Neural cell (in vitro differentiated cells): ENCODE measurements at regions not wholly inside any gene's neighbourhood (a gene's known extent, or its start where the extent isn't known, plus 50 kb on each side); places are given as distances from the start of the nearest gene placed in this dataset.
"Not testable (repeated sequence)": the region's sequence is repeated elsewhere in the genome, so short reads cannot be mapped to it uniquely, and the experiment has no call there.

Experiments used
- H2AFZ ChIP-seq: fragments of 200-600, 300-800 bp; sonication (generic), shearing (Covaris generic); 2 replicates; pipeline ENCODE4 v1.6.0; 2014; ENCODE audit warnings: low read depth, mild to moderate bottlenecking, antibody characterized with exemption, low read length, moderate library complexity
- H3F3A ChIP-seq: fragments of 200-600 bp; shearing (Covaris generic); 2 replicates; pipeline ENCODE4 v1.6.1; 2016; ENCODE audit warnings: mild to moderate bottlenecking, moderate library complexity, mixed read lengths, antibody characterized with exemption, low read length; ENCODE audit not compliant: insufficient read depth, poor library complexity, severe bottlenecking
- H3K27ac ChIP-seq: fragments of 200-600, 300-800 bp; sonication (generic), shearing (Covaris generic); 2 replicates; pipeline ENCODE4 v1.5.1; 2014; ENCODE audit warnings: mild to moderate bottlenecking, low read length, moderate library complexity
- H3K27me3 ChIP-seq: fragments of 300-800, 200-600 bp; sonication (generic), shearing (Covaris generic); 2 replicates; pipeline ENCODE4 v1.6.0; 2014; ENCODE audit warnings: mild to moderate bottlenecking, low read depth, low read length, moderate library complexity; ENCODE audit not compliant: insufficient read depth
- H3K36me3 ChIP-seq: fragments of 300-800, 200-600 bp; sonication (generic), shearing (Covaris generic); 2 replicates; pipeline ENCODE4 v1.5.1; 2014; ENCODE audit warnings: mild to moderate bottlenecking, antibody characterized with exemption, low read length, moderate library complexity; ENCODE audit not compliant: insufficient read depth
- H3K4me2 ChIP-seq: fragments of 300-800, 200-600 bp; sonication (generic), shearing (Covaris generic); 2 replicates; pipeline ENCODE4 v1.6.0; 2014; ENCODE audit warnings: mild to moderate bottlenecking, low read length
- H3K4me3 ChIP-seq: fragments of 300-800, 200-600 bp; sonication (generic), shearing (Covaris generic); 2 replicates; pipeline ENCODE4 v1.5.1; 2014; ENCODE audit warnings: mild to moderate bottlenecking, low read length, moderate library complexity
- H3K79me2 ChIP-seq: fragments of 200-600 bp; shearing (Covaris generic); replicated peaks from 2 replicates; pipeline ENCODE4 v1.6.0; 2014; ENCODE audit warnings: mild to moderate bottlenecking, low read length, moderate library complexity; ENCODE audit not compliant: insufficient read depth
- H3K9ac ChIP-seq: fragments of 300-800, 200-600 bp; sonication (generic), shearing (Covaris generic); 2 replicates; pipeline ENCODE4 v1.6.1; 2016; ENCODE audit warnings: mild to moderate bottlenecking, low read length, mixed read lengths
- H3K9me2 ChIP-seq: fragments of 200-600 bp; shearing (Covaris generic); 2 replicates; pipeline ENCODE4 v1.6.1; 2016; ENCODE audit warnings: mild to moderate bottlenecking, low read length, mixed read lengths; ENCODE audit not compliant: insufficient read depth
- H3K9me3 ChIP-seq: fragments of 200-600, 300-800 bp; sonication (generic), shearing (Covaris generic); 2 replicates; pipeline ENCODE4 v1.6.1; 2016; ENCODE audit warnings: mild to moderate bottlenecking, mixed run types, low read length, moderate library complexity, mixed read lengths
- H4K20me1 ChIP-seq: fragments of 200-600 bp; shearing (Covaris generic); 2 replicates; pipeline ENCODE4 v1.6.1; 2016; ENCODE audit warnings: mild to moderate bottlenecking, mixed run types; ENCODE audit not compliant: insufficient read depth
- CTCF ChIP-seq: fragments of 450-650 bp; IDR thresholded peaks from 2 replicates; pipeline ENCODE4 v1.5.1; 2014; ENCODE audit warnings: antibody characterized with exemption, mild to moderate bottlenecking, moderate library complexity; ENCODE audit not compliant: poor library complexity, severe bottlenecking
- EP300 ChIP-seq: fragments of 450-650 bp; conservative IDR thresholded peaks from 2 replicates; pipeline ENCODE4 v1.6.1; 2014; ENCODE audit warnings: antibody characterized with exemption, mild to moderate bottlenecking, moderate library complexity; ENCODE audit not compliant: poor library complexity, severe bottlenecking
- EZH2 ChIP-seq: fragments of 200-600, 300-800 bp; shearing (Covaris generic), sonication (generic); IDR thresholded peaks from 2 replicates; pipeline ENCODE4 v1.6.1; 2014; ENCODE audit warnings: antibody characterized with exemption, low read length, borderline replicate concordance, mild to moderate bottlenecking; ENCODE audit not compliant: insufficient read depth, poor library complexity, severe bottlenecking
- MXI1 ChIP-seq: fragments of 450-650 bp; conservative IDR thresholded peaks from 2 replicates; pipeline ENCODE4 v1.6.1; 2014; ENCODE audit warnings: antibody characterized with exemption, mild to moderate bottlenecking; ENCODE audit not compliant: poor library complexity, severe bottlenecking
- POLR2AphosphoS5 ChIP-seq: IDR thresholded peaks from 2 replicates; pipeline ENCODE4 v1.6.1; 2012
- RAD21 ChIP-seq: fragments of 450-650 bp; conservative IDR thresholded peaks from 2 replicates; pipeline ENCODE4 v1.6.1; 2014; ENCODE audit warnings: antibody characterized with exemption, mild to moderate bottlenecking, moderate library complexity
- REST ChIP-seq: IDR thresholded peaks from 2 replicates; pipeline ENCODE4 v1.6.1; 2012; ENCODE audit warnings: borderline replicate concordance
- SMC3 ChIP-seq: fragments of 450-650 bp; conservative IDR thresholded peaks from 2 replicates; pipeline ENCODE4 v1.6.1; 2014; ENCODE audit warnings: antibody characterized with exemption, mild to moderate bottlenecking, moderate library complexity; ENCODE audit not compliant: poor library complexity
- TAF1 ChIP-seq: IDR thresholded peaks from 2 replicates; pipeline ENCODE4 v1.6.1; 2012; ENCODE audit warnings: low read depth

- H3K79me2 ChIP-seq, H3K9me3 ChIP-seq, H3K36me3 ChIP-seq, H3K4me3 ChIP-seq, H3F3A ChIP-seq, H4K20me1 ChIP-seq, H3K4me2 ChIP-seq, H3K9ac ChIP-seq, H3K9me2 ChIP-seq, H3K27ac ChIP-seq, H2AFZ ChIP-seq, H3K27me3 ChIP-seq: not testable (repeated sequence)
These were observed 570.0 kb upstream of the CDH11 start for GRCh38 chr16:65691846-65692245.

GRCh38 chr16:65689726-65690125 is 567.9 kb upstream of the CDH11 start:
- Histone ChIP-seq H3K9me2 (no peaks in the 10 kb centered on the region), H3K9ac (no peak overlapping the region), H3K27me3 (no peaks in the 10 kb centered on the region), H3K4me3 (no peak overlapping the region), H3K4me2 (no peak overlapping the region), H3K36me3 (no peaks in the 10 kb centered on the region), H2AFZ (no peak overlapping the region), H3K9me3 (no peaks in the 10 kb centered on the region), H3F3A (no peaks in the 10 kb centered on the region), H3K27ac (no peak overlapping the region), H4K20me1 (no peaks in the 10 kb centered on the region), H3K79me2 (no peaks in the 10 kb centered on the region)
- no peak for TF ChIP-seq CTCF
- TF ChIP-seq REST: no peak
- TF ChIP-seq RAD21: no peak
- TF ChIP-seq MXI1: no peak
- TF ChIP-seq EZH2: no peak
- no peak for TF ChIP-seq POLR2AphosphoS5
- no peak for TF ChIP-seq SMC3
- no peak for TF ChIP-seq EP300
- no peak for TF ChIP-seq TAF1

GRCh38 chr16:65688301-65688700 is 566.4 kb upstream of the CDH11 start:
- H3F3A ChIP-seq: no peaks in the 10 kb centered on the region
- TF ChIP-seq MXI1: no peak
- no peak for TF ChIP-seq CTCF
- no peaks in the 10 kb centered on the region for H3K9me3 ChIP-seq
- H4K20me1 ChIP-seq: no peaks in the 10 kb centered on the region
- H3K36me3 ChIP-seq: no peaks in the 10 kb centered on the region
- H3K27me3 ChIP-seq: no peaks in the 10 kb centered on the region
- H3K4me3 ChIP-seq: no peak overlapping the region
- no peak overlapping the region for H3K9ac ChIP-seq
- H3K27ac ChIP-seq: no peak overlapping the region
- H3K9me2 ChIP-seq: no peaks in the 10 kb centered on the region
- no peak overlapping the region for H2AFZ ChIP-seq
- no peak overlapping the region for H3K4me2 ChIP-seq
- no peaks in the 10 kb centered on the region for H3K79me2 ChIP-seq
